T-helper 17 cell (primary cell): ENCODE measurements at regions not wholly inside any gene's neighbourhood (a gene's known extent, or its start where the extent isn't known, plus 50 kb on each side); places are given as distances from the start of the nearest gene placed in this dataset.

Experiments used
- ATAC-seq: fragments of 150-1000 bp; cut with Tn5 transposase; 2 replicates; pipeline ENCODE4 v1.10.0; 2021; ENCODE audit warnings: mild to moderate bottlenecking, moderate library complexity
- DNase-seq, 3 donors: peaks; one replicate each; pipeline versions ENCODE4 v3.0.0 to v3.0.0-alpha.2; 2020 to 2021
- H3K9me3 ChIP-seq: one replicate; pipeline ENCODE4 v1.7.0; 2013; ENCODE audit warnings: low read length, mild to moderate bottlenecking; ENCODE audit not compliant: control insufficient read depth, poor library complexity, severe bottlenecking
- H3K27ac Mint-ChIP-seq: one replicate; pipeline ENCODE4 v1.8.0; 2022; ENCODE audit warnings: mild to moderate bottlenecking, moderate library complexity, mixed read lengths
- H3K27me3 Mint-ChIP-seq: one replicate; pipeline ENCODE4 v1.8.0; 2022; ENCODE audit warnings: mixed read lengths
- H3K36me3 Mint-ChIP-seq: one replicate; pipeline ENCODE4 v1.8.0; 2022; ENCODE audit warnings: low read depth, mixed read lengths
- H3K4me1 Mint-ChIP-seq: one replicate; pipeline ENCODE4 v1.8.0; 2022; ENCODE audit warnings: mild to moderate bottlenecking, mixed read lengths
- H3K4me3 Mint-ChIP-seq: one replicate; pipeline ENCODE4 v1.8.0; 2022; ENCODE audit warnings: mild to moderate bottlenecking, moderate library complexity, mixed read lengths

GRCh38 chr6:4303638-4304037 is 168.3 kb upstream of the ECI2 start:
- ATAC-seq, result no peak
- H3K9me3 ChIP-seq, result no peaks in the 10 kb centered on the region
- H3K27ac Mint-ChIP-seq, result no peak overlapping the region
- no peaks in the 10 kb centered on the region for H3K36me3 Mint-ChIP-seq
- no peak overlapping the region for H3K4me3 Mint-ChIP-seq
- H3K4me1 Mint-ChIP-seq, result no peaks in the 10 kb centered on the region
- H3K27me3 Mint-ChIP-seq, result peaks cover 20% of the 10 kb centered on the region
- DNase-seq, result no peak

- H3K9me3 ChIP-seq, result no peaks in the 10 kb centered on the region
- Mint-ChIP-seq H3K27me3 (peaks cover 20% of the 10 kb centered on the region), H3K27ac (no peak overlapping the region), H3K4me3 (no peak overlapping the region), H3K4me1 (no peaks in the 10 kb centered on the region), H3K36me3 (no peaks in the 10 kb centered on the region)
- DNase-seq, result no peak
- no peak for ATAC-seq
Measured at GRCh38 chr6:4302524-4302923, 167.1 kb upstream of the ECI2 start.

- no peak overlapping the region for H3K27ac Mint-ChIP-seq
- H3K4me3 Mint-ChIP-seq, result no peak overlapping the region
- ATAC-seq, result no peak
- H3K9me3 ChIP-seq, result no peaks in the 10 kb centered on the region
- H3K4me1 Mint-ChIP-seq, result no peaks in the 10 kb centered on the region
- DNase-seq, result no peak
- H3K36me3 Mint-ChIP-seq, result no peaks in the 10 kb centered on the region
- H3K27me3 Mint-ChIP-seq, result peaks cover 20% of the 10 kb centered on the region
Measured at GRCh38 chr6:4301871-4302270, 166.5 kb upstream of the ECI2 start.

- Mint-ChIP-seq H3K27me3 (peaks cover 20% of the 10 kb centered on the region), H3K27ac (no peak overlapping the region), H3K4me1 (no peaks in the 10 kb centered on the region), H3K4me3 (no peak overlapping the region), H3K36me3 (no peaks in the 10 kb centered on the region)
- H3K9me3 ChIP-seq, result no peaks in the 10 kb centered on the region
- DNase-seq (no peak), ATAC-seq (no peak)
Measured at GRCh38 chr6:4300917-4301316, 165.5 kb upstream of the ECI2 start.

GRCh38 chr6:4299476-4299875 is 164.1 kb upstream of the ECI2 start:
- ATAC-seq (no peak), DNase-seq (no peak)

GRCh38 chr6:4297348-4297747 is 162.0 kb upstream of the ECI2 start:
- no peak for ATAC-seq
- H3K27ac Mint-ChIP-seq, result no peak overlapping the region
- H3K27me3 Mint-ChIP-seq, result peaks cover 13% of the 10 kb centered on the region
- no peak overlapping the region for H3K4me3 Mint-ChIP-seq
- DNase-seq, result no peak
- no peaks in the 10 kb centered on the region for H3K4me1 Mint-ChIP-seq
- H3K9me3 ChIP-seq, result no peaks in the 10 kb centered on the region
- no peaks in the 10 kb centered on the region for H3K36me3 Mint-ChIP-seq

More at GRCh38 chr6:4299476-4299875, 164.1 kb upstream of the ECI2 start:
- Mint-ChIP-seq H3K4me3 (no peak overlapping the region), H3K4me1 (no peaks in the 10 kb centered on the region), H3K27ac (no peak overlapping the region), H3K27me3 (peaks cover 20% of the 10 kb centered on the region), H3K36me3 (no peaks in the 10 kb centered on the region)
- no peaks in the 10 kb centered on the region for H3K9me3 ChIP-seq

GRCh38 chr6:4296552-4296951 is 161.2 kb upstream of the ECI2 start:
- Mint-ChIP-seq H3K27me3 (peaks cover 17% of the 10 kb centered on the region), H3K4me1 (no peaks in the 10 kb centered on the region), H3K27ac (no peak overlapping the region), H3K4me3 (no peak overlapping the region), H3K36me3 (no peaks in the 10 kb centered on the region)
- no peak for DNase-seq
- H3K9me3 ChIP-seq, result no peaks in the 10 kb centered on the region
- no peak for ATAC-seq

- Mint-ChIP-seq H3K27ac (no peak overlapping the region), H3K4me1 (no peaks in the 10 kb centered on the region), H3K36me3 (no peaks in the 10 kb centered on the region), H3K27me3 (peaks cover 19% of the 10 kb centered on the region), H3K4me3 (no peak overlapping the region)
- H3K9me3 ChIP-seq, result no peaks in the 10 kb centered on the region
- DNase-seq (no peak), ATAC-seq (no peak)
Measured at GRCh38 chr6:4295783-4296155, 160.4 kb upstream of the ECI2 start.

- Mint-ChIP-seq H3K4me1 (no peaks in the 10 kb centered on the region), H3K4me3 (no peak overlapping the region)
Measured at GRCh38 chr6:4295058-4295782, 159.8 kb upstream of the ECI2 start.

GRCh38 chr6:4294636-4295035 is 159.3 kb upstream of the ECI2 start:
- no peaks in the 10 kb centered on the region for H3K4me1 Mint-ChIP-seq
- H3K27ac Mint-ChIP-seq, result no peak overlapping the region
- H3K27me3 Mint-ChIP-seq, result peaks cover 13% of the 10 kb centered on the region
- no peak overlapping the region for H3K4me3 Mint-ChIP-seq
- ATAC-seq (no peak), DNase-seq (no peak)
- H3K36me3 Mint-ChIP-seq, result no peaks in the 10 kb centered on the region
- no peaks in the 10 kb centered on the region for H3K9me3 ChIP-seq

More at GRCh38 chr6:4295058-4295782, 159.8 kb upstream of the ECI2 start:
- DNase-seq (no peak), ATAC-seq (no peak)
- H3K27ac Mint-ChIP-seq, result no peak overlapping the region
- no peaks in the 10 kb centered on the region for H3K9me3 ChIP-seq
- no peaks in the 10 kb centered on the region for H3K36me3 Mint-ChIP-seq
- peaks cover 17% of the 10 kb centered on the region for H3K27me3 Mint-ChIP-seq

GRCh38 chr6:4291453-4292403 is 156.4 kb upstream of the ECI2 start:
- H3K9me3 ChIP-seq, result no peaks in the 10 kb centered on the region
- no peak for ATAC-seq
- Mint-ChIP-seq H3K36me3 (no peaks in the 10 kb centered on the region), H3K27me3 (peaks cover 22% of the 10 kb centered on the region), H3K4me3 (no peak overlapping the region), H3K27ac (no peak overlapping the region), H3K4me1 (no peaks in the 10 kb centered on the region)
- DNase-seq, result no peak

GRCh38 chr6:4289770-4290320 is 154.5 kb upstream of the ECI2 start:
- Mint-ChIP-seq H3K4me1 (no peaks in the 10 kb centered on the region), H3K27ac (no peak overlapping the region), H3K4me3 (no peak overlapping the region), H3K36me3 (no peaks in the 10 kb centered on the region), H3K27me3 (peaks cover 31% of the 10 kb centered on the region)
- H3K9me3 ChIP-seq, result no peaks in the 10 kb centered on the region
- ATAC-seq (no peak), DNase-seq (no peak)

- no peaks in the 10 kb centered on the region for H3K9me3 ChIP-seq
- Mint-ChIP-seq H3K4me3 (no peak overlapping the region), H3K27ac (no peak overlapping the region), H3K36me3 (peaks cover 3% of the 10 kb centered on the region), H3K27me3 (peaks cover 47% of the 10 kb centered on the region), H3K4me1 (no peaks in the 10 kb centered on the region)
- DNase-seq, result no peak
- no peak for ATAC-seq
Measured at GRCh38 chr6:4287811-4288244, 152.5 kb upstream of the ECI2 start.
